BJ (cell line): ENCODE measurements at regions not wholly inside any gene's neighbourhood (a gene's known extent, or its start where the extent isn't known, plus 50 kb on each side); places are given as distances from the start of the nearest gene placed in this dataset.

ENCODE experiments used
- CTCF ChIA-PET: fragments of 350-600 bp; formaldehyde crosslinking; extraction: SDS; loops from one replicate; lab custom pipeline; 2021; ENCODE audit warnings: antibody characterized with exemption, inconsistent platforms; lab: Yijun Ruan, JAX
- POLR2A ChIA-PET: fragments of 300-600 bp; sonication (Branson Sonifier 250); formaldehyde crosslinking; extraction: SDS; loops from one replicate; lab custom pipeline; 2021; ENCODE audit warnings: antibody characterized with exemption; lab: Charles Lee
- DNase-seq: peaks from one replicate; pipeline ENCODE4 v3.0.0-alpha.2; 2011; ENCODE audit warnings: low read depth
- H3K27me3 ChIP-seq: 2 replicates; pipeline ENCODE4 v1.6.0; 2011; ENCODE audit warnings: low read length; ENCODE audit not compliant: control insufficient read depth, insufficient read depth
- H3K36me3 ChIP-seq: 2 replicates; pipeline ENCODE4 v1.5.1; 2011; ENCODE audit warnings: low read length; ENCODE audit not compliant: control insufficient read depth, insufficient read depth
- H3K4me3 ChIP-seq: 2 replicates; pipeline ENCODE4 v1.5.1; 2011; ENCODE audit warnings: low read depth, mild to moderate bottlenecking, control low read depth, low read length
- TF ChIP-seq, protein P1 (sequence below): IDR thresholded peaks from 2 replicates; pipeline ENCODE4 v1.5.1; 2011; ENCODE audit warnings: low read depth, mild to moderate bottlenecking, control low read depth, inconsistent platforms, low read length, moderate library complexity; ENCODE audit not compliant: insufficient read depth

DNA sequence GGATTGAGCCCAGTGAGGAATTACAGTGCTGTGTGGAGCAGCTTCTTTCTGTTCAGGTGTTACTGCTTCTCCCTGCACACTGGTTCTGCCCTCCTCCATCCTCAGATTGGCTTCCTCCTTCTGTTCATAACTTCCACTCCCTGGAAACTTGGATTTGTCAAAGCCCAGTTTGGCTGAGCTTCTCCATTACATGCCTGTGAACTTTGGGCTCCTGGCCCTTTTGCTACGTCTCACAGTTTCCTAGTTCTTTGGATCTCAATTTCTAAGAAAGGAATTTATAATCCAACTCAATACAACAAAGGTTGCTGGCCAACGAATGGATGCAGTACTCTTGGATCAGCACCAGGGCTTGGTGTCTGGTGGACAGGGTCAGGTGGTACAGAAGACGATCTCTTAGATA, 318.1 kb downstream of the RPS24 start:
- TF ChIP-seq, protein P1, sequence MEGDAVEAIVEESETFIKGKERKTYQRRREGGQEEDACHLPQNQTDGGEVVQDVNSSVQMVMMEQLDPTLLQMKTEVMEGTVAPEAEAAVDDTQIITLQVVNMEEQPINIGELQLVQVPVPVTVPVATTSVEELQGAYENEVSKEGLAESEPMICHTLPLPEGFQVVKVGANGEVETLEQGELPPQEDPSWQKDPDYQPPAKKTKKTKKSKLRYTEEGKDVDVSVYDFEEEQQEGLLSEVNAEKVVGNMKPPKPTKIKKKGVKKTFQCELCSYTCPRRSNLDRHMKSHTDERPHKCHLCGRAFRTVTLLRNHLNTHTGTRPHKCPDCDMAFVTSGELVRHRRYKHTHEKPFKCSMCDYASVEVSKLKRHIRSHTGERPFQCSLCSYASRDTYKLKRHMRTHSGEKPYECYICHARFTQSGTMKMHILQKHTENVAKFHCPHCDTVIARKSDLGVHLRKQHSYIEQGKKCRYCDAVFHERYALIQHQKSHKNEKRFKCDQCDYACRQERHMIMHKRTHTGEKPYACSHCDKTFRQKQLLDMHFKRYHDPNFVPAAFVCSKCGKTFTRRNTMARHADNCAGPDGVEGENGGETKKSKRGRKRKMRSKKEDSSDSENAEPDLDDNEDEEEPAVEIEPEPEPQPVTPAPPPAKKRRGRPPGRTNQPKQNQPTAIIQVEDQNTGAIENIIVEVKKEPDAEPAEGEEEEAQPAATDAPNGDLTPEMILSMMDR, result no peak
- POLR2A ChIA-PET, result no interaction called here
- DNase-seq, result no peak
- CTCF ChIA-PET, result interaction anchor here (1.0 to 1.2 kb wide), 2 partner anchors 13 to 15 kb away, joined by 3 to 4 read pairs; no protein-coding TSS in a partner anchor
- Histone ChIP-seq H3K4me3 (no peak overlapping the region), H3K36me3 (no peaks in the 10 kb centered on the region), H3K27me3 (no peaks in the 10 kb centered on the region; the same call in 1 of the 2 replicates)

DNA sequence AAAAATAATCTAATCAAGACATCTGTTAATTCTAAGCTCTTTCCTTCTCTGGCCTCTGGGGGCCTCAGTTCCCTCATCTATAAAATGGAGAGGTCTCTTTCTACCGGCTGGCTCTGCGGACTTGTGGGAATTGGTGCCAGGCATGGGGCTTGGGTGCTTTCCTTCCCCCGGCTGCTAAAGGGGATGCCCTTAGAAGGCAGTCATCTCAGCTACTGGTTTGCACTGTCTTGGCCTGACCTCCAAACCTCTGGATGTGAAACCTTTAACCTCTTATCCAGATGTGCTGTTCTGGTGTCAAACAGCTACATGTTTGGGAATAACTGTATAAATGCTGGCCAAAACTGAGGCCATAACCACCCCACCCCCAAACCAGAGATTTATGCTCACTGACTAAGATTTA, 320.0 kb downstream of the RPS24 start:
- DNase-seq, result no peak
- ChIA-PET CTCF (interaction anchor here (0.9 to 1.4 kb wide), 4 partner anchors 10 to 30 kb away, joined by 3 read pairs; no protein-coding TSS in a partner anchor), POLR2A (interaction anchor here (0.6 kb wide), 1 partner anchor 1748 kb away, joined by 5 read pairs; no protein-coding TSS in a partner anchor)
- TF ChIP-seq, protein P1, result no peak
- Histone ChIP-seq H3K36me3 (no peaks in the 10 kb centered on the region), H3K4me3 (no peak overlapping the region), H3K27me3 (no peaks in the 10 kb centered on the region; the same call in none of the 2 replicates)

DNA sequence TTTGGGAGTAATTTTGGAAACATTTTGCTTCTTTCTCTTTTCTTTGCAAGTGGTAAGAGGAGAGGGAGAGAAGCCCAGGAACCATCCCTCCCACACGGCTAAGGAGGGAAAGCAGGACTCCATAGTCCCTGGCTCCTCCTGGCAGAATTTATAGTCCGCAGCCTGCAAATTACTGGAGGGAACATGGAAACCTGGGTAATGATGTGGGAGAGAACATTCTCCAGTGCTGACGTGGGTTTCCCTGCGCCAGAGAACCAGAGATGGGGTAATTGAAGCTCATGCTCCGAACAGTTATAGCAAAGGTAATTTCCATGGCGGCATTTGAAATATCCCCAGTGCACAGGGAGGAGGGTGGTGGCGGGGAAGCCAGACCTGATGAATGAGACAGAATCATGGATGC, 320.4 kb downstream of the RPS24 start:
- Histone ChIP-seq H3K27me3 (no peaks in the 10 kb centered on the region; the same call in none of the 2 replicates), H3K36me3 (no peaks in the 10 kb centered on the region), H3K4me3 (no peak overlapping the region)
- no peak for DNase-seq
- ChIA-PET CTCF (interaction anchor here (0.9 to 1.4 kb wide), 4 partner anchors 10 to 31 kb away, joined by 3 read pairs; no protein-coding TSS in a partner anchor), POLR2A (interaction anchor here (0.6 kb wide), 1 partner anchor 1748 kb away, joined by 5 read pairs; no protein-coding TSS in a partner anchor)
- TF ChIP-seq, protein P1, result no peak

GRCh38 chr10:78356291-78356900, 322.7 kb downstream of the RPS24 start:
- H3K27me3 ChIP-seq, result no peaks in the 10 kb centered on the region; the same call in 1 of the 2 replicates
- ChIA-PET CTCF (interaction anchor here (1.8 kb wide), 1 partner anchor 16 kb away, joined by 5 read pairs; no protein-coding TSS in a partner anchor), POLR2A (no interaction called here)
- H3K4me3 ChIP-seq, result no peak overlapping the region
- TF ChIP-seq, protein P1, result no peak
- no peak for DNase-seq
- no peaks in the 10 kb centered on the region for H3K36me3 ChIP-seq

DNA sequence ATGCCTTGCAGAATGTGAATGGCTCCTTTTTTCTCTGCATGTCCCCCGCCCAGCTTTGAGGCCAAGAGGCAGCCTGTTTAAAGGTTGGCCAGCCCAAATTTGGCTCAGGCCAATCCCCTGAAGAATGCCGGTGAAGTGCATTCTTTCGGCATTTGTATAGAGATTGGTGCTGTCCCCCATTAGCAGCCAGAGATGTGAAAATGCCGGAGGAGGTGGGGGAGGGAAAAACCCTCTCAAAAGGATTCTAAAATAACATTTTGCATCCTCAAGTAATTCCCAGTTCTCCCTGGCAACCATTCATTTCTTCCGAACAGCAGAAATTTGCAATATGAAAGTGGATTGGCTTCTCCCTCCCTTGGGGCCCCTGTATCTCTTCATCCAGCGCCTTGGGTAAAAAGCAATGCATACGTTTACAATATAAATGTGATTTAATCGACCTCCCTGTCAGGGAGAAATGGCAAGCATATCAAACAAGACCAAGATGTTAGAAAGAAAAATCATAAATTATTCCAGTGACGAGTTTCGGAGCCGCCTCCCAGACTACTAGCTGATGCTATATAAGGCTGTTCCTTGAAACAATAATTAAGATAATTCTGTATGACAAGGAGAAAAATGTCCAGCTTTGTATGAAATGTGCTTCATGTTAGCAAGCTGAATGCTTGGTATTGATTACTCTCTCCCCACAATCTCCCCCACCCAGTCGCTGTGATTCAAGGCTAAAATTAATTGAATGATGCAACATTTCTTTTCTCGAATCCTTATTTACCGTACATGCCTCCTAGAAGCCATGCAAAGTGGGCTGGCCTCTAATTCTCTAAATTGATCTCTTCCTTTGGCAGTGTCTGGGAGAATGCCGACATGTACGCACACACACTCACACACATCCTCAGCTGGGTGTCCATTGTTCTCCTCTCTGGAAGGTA, 323.7 kb downstream of the RPS24 start:
- H3K27me3 ChIP-seq, result no peaks in the 10 kb centered on the region; the same call in 1 of the 2 replicates
- TF ChIP-seq, protein P1, result no peak
- H3K36me3 ChIP-seq, result no peaks in the 10 kb centered on the region
- ChIA-PET CTCF (no interaction called here), POLR2A (no interaction called here)
- no peak for DNase-seq
- H3K4me3 ChIP-seq, result no peak overlapping the region
